Vagina (tissue), 2 donors: ENCODE measurements at regions not wholly inside any gene's neighbourhood (a gene's known extent, or its start where the extent isn't known, plus 50 kb on each side); places are given as distances from the start of the nearest gene placed in this dataset.

Source experiments
- DNase-seq, 2 donors: peaks; one replicate each; pipeline ENCODE4 v3.0.0-alpha.2; 2017; ENCODE audit errors: extremely low spot score in 2 of 2
- H3K27ac ChIP-seq: fragments of 200-600 bp; sonication (generic); one replicate; pipeline ENCODE4 v1.5.1; 2019
- H3K27me3 ChIP-seq: fragments of 200-600 bp; sonication (generic); one replicate; pipeline ENCODE4 v1.5.1; 2019
- H3K36me3 ChIP-seq, 2 donors: fragments of 200-600 bp; sonication (generic); one replicate each; pipeline ENCODE4 v1.5.1; 2017 to 2019
- H3K4me1 ChIP-seq: fragments of 200-600 bp; sonication (generic); one replicate; pipeline ENCODE4 v1.5.1; 2019
- H3K4me3 ChIP-seq, 2 donors: fragments of 200-600 bp; sonication (generic); 1 replicate in 1 of 2; 2 replicates in 1 of 2; pipeline ENCODE4 v1.5.1; 2016 to 2019
- H3K9me3 ChIP-seq: fragments of 200-600 bp; sonication (generic); one replicate; pipeline ENCODE4 v1.5.1; 2019
- CTCF ChIP-seq, 3 experiments: fragments of 450-650 bp in 2 of 3; fragments of 200-600 bp in 1 of 3; sonication (generic) in 1 of 3; IDR thresholded peaks; one replicate each; pipeline ENCODE4 v1.5.1; 2017 to 2019; ENCODE audit warnings: antibody characterized with exemption in 3 of 3, mild to moderate bottlenecking in 2 of 3, moderate library complexity in 2 of 3
- POLR2A ChIP-seq, 2 donors: fragments of 450-650 bp; IDR thresholded peaks; one replicate each; pipeline ENCODE4 v1.6.1; 2017; ENCODE audit warnings: antibody characterized with exemption in 2 of 2, mild to moderate bottlenecking in 2 of 2, moderate library complexity in 2 of 2
- POLR2AphosphoS5 ChIP-seq, 2 donors: sonication (generic); formaldehyde crosslinking; IDR thresholded peaks; one replicate each; pipeline ENCODE4 v1.9.0; 2017; ENCODE audit warnings: antibody characterized with exemption in 2 of 2, mild to moderate bottlenecking in 2 of 2, low read depth in 1 of 2; ENCODE audit not compliant: insufficient read depth in 1 of 2
- intact Hi-C: fragments of 100-400 bp; cut with DNase I; formaldehyde crosslinking; loops from one replicate; pipeline ENCODE4 v1.15.1; 2023

- H3K27ac ChIP-seq, result no peak overlapping the region
- no peaks in the 10 kb centered on the region for H3K36me3 ChIP-seq
- H3K4me3 ChIP-seq, result no peak overlapping the region
- TF ChIP-seq CTCF (IDR thresholded peaks at IDR 0.05), result no peak
- no peak for TF ChIP-seq POLR2AphosphoS5 (IDR thresholded peaks at IDR 0.05; ENCODE audit: insufficient read depth in 1 of 2, low read depth in 1 of 2)
- TF ChIP-seq POLR2A (IDR thresholded peaks at IDR 0.05), result no peak
- no peaks in the 10 kb centered on the region for H3K9me3 ChIP-seq
- H3K27me3 ChIP-seq, result no peaks in the 10 kb centered on the region
- DNase-seq, result no peak
- no peaks in the 10 kb centered on the region for H3K4me1 ChIP-seq
- intact Hi-C loops, result loop anchor here (10.0 kb wide), 1 partner anchor 386 kb away; no protein-coding TSS in a partner anchor
Measured at GRCh38 chr2:235330775-235331451, 162.9 kb upstream of the AGAP1 start.

- DNase-seq, result no peak
- no peaks in the 10 kb centered on the region for H3K27me3 ChIP-seq
- intact Hi-C loops, result loop anchor here (10.0 kb wide), 1 partner anchor 388 kb away; no protein-coding TSS in a partner anchor
- H3K4me1 ChIP-seq, result no peaks in the 10 kb centered on the region
- H3K4me3 ChIP-seq, result no peak overlapping the region
- TF ChIP-seq POLR2A (IDR thresholded peaks at IDR 0.05) (no peak), CTCF (IDR thresholded peaks at IDR 0.05) (no peak), POLR2AphosphoS5 (IDR thresholded peaks at IDR 0.05; ENCODE audit: insufficient read depth in 1 of 2, low read depth in 1 of 2) (no peak)
- no peaks in the 10 kb centered on the region for H3K9me3 ChIP-seq
- H3K36me3 ChIP-seq, result no peaks in the 10 kb centered on the region
- no peak overlapping the region for H3K27ac ChIP-seq
Measured at GRCh38 chr2:235332240-235332890, 161.5 kb upstream of the AGAP1 start.

- Histone ChIP-seq H3K4me3 (no peak overlapping the region), H3K4me1 (no peaks in the 10 kb centered on the region), H3K9me3 (no peaks in the 10 kb centered on the region), H3K27me3 (no peaks in the 10 kb centered on the region), H3K27ac (no peak overlapping the region), H3K36me3 (no peaks in the 10 kb centered on the region)
- intact Hi-C loops, result loop anchor here (10.0 kb wide), 1 partner anchor 388 kb away; no protein-coding TSS in a partner anchor
- no peak for TF ChIP-seq POLR2AphosphoS5 (IDR thresholded peaks at IDR 0.05; ENCODE audit: insufficient read depth in 1 of 2, low read depth in 1 of 2)
- TF ChIP-seq CTCF (IDR thresholded peaks at IDR 0.05), result no peak
- no peak for TF ChIP-seq POLR2A (IDR thresholded peaks at IDR 0.05)
- DNase-seq, result no peak
Measured at GRCh38 chr2:235333076-235333475, 160.8 kb upstream of the AGAP1 start.

GRCh38 chr2:235334179-235334578, 159.7 kb upstream of the AGAP1 start:
- intact Hi-C loops, result loop anchor here (10.0 kb wide), 1 partner anchor 389 kb away; no protein-coding TSS in a partner anchor
- TF ChIP-seq CTCF (IDR thresholded peaks at IDR 0.05), result no peak
- TF ChIP-seq POLR2AphosphoS5 (IDR thresholded peaks at IDR 0.05; ENCODE audit: insufficient read depth in 1 of 2, low read depth in 1 of 2), result no peak
- Histone ChIP-seq H3K4me3 (no peak overlapping the region), H3K4me1 (no peaks in the 10 kb centered on the region), H3K36me3 (no peaks in the 10 kb centered on the region), H3K27me3 (no peaks in the 10 kb centered on the region), H3K9me3 (no peaks in the 10 kb centered on the region), H3K27ac (no peak overlapping the region)
- DNase-seq, result no peak
